Hepatocyte (in vitro differentiated cells): ENCODE measurements at regions not wholly inside any gene's neighbourhood (a gene's known extent, or its start where the extent isn't known, plus 50 kb on each side); places are given as distances from the start of the nearest gene placed in this dataset.

Experiments
- EZH2 ChIP-seq: fragments of 200-600 bp; sonication (generic); IDR thresholded peaks from 2 replicates; pipeline ENCODE4 v1.6.1; 2016; ENCODE audit warnings: antibody characterized with exemption, mild to moderate bottlenecking, borderline replicate concordance
- TF ChIP-seq, protein P1 (sequence below): fragments of 200-600 bp; sonication (generic); IDR thresholded peaks from 2 replicates; pipeline ENCODE4 v1.5.1; 2016; ENCODE audit warnings: antibody characterized with exemption, mild to moderate bottlenecking; ENCODE audit not compliant: poor library complexity

GRCh38 chr10:3274414-3274813 is 101.8 kb upstream of the PITRM1 start:
- TF ChIP-seq EZH2 = no peak
- TF ChIP-seq, protein P1, sequence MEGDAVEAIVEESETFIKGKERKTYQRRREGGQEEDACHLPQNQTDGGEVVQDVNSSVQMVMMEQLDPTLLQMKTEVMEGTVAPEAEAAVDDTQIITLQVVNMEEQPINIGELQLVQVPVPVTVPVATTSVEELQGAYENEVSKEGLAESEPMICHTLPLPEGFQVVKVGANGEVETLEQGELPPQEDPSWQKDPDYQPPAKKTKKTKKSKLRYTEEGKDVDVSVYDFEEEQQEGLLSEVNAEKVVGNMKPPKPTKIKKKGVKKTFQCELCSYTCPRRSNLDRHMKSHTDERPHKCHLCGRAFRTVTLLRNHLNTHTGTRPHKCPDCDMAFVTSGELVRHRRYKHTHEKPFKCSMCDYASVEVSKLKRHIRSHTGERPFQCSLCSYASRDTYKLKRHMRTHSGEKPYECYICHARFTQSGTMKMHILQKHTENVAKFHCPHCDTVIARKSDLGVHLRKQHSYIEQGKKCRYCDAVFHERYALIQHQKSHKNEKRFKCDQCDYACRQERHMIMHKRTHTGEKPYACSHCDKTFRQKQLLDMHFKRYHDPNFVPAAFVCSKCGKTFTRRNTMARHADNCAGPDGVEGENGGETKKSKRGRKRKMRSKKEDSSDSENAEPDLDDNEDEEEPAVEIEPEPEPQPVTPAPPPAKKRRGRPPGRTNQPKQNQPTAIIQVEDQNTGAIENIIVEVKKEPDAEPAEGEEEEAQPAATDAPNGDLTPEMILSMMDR = no peak
